ENCODE measurements at regions not wholly inside any gene's neighbourhood (a gene's known extent, or its start where the extent isn't known, plus 50 kb on each side); places are given as distances from the start of the nearest gene placed in this dataset.

DNA sequence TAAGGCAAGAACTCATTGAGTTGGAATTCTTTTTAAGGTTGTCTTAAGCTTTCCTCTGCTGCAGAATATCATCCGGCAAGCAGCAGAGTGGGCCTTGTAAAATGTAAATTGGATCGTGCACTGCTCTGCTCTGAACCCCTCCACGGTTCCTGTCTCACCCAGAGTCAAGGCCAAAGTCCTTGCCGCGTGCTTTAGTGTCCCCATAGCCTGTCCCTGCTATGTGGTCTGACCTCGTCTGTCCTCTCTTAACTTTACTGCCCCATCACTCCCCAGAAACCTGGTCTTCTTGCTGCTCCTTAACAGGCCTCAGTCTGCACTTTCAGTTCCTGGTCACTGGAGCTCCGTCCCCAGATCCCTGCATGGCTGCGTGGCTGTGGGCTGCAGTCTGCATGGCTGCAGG, 121.6 kb upstream of the SDK1 start:
- TF ChIP-seq POLR2A (IDR thresholded peaks at IDR 0.05), result no peak
- TF ChIP-seq, protein P1, sequence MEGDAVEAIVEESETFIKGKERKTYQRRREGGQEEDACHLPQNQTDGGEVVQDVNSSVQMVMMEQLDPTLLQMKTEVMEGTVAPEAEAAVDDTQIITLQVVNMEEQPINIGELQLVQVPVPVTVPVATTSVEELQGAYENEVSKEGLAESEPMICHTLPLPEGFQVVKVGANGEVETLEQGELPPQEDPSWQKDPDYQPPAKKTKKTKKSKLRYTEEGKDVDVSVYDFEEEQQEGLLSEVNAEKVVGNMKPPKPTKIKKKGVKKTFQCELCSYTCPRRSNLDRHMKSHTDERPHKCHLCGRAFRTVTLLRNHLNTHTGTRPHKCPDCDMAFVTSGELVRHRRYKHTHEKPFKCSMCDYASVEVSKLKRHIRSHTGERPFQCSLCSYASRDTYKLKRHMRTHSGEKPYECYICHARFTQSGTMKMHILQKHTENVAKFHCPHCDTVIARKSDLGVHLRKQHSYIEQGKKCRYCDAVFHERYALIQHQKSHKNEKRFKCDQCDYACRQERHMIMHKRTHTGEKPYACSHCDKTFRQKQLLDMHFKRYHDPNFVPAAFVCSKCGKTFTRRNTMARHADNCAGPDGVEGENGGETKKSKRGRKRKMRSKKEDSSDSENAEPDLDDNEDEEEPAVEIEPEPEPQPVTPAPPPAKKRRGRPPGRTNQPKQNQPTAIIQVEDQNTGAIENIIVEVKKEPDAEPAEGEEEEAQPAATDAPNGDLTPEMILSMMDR (IDR thresholded peaks at IDR 0.05), result no peak
